ENCODE measurements at regions not wholly inside any gene's neighbourhood (a gene's known extent, or its start where the extent isn't known, plus 50 kb on each side); places are given as distances from the start of the nearest gene placed in this dataset.
"Not testable (repeated sequence)": the region's sequence is repeated elsewhere in the genome, so short reads cannot be mapped to it uniquely, and the experiment has no call there.

GRCh38 chr12:9407425-9407748, 199.2 kb upstream of the PZP start:
- DNase-seq: not testable (repeated sequence)

GRCh38 chr12:9406564-9407424, 198.6 kb upstream of the PZP start:
- no peak for DNase-seq

- DNase-seq: no peak
Measured at GRCh38 chr12:9405886-9406563, 197.8 kb upstream of the PZP start.

GRCh38 chr12:9404469-9405260, 196.5 kb upstream of the PZP start:
- DNase-seq: no peak

- DNase-seq: no peak
Measured at GRCh38 chr12:9404031-9404430, 195.8 kb upstream of the PZP start.

- DNase-seq: not testable (repeated sequence)
Measured at GRCh38 chr12:9402432-9403040, 194.3 kb upstream of the PZP start.

GRCh38 chr12:9396367-9396766, 188.2 kb upstream of the PZP start:
- not testable (repeated sequence) for DNase-seq

GRCh38 chr12:9395220-9395619, 187.0 kb upstream of the PZP start:
- not testable (repeated sequence) for DNase-seq

GRCh38 chr12:9392842-9393241, 184.6 kb upstream of the PZP start:
- no peak for DNase-seq

GRCh38 chr12:9391815-9392214, 183.6 kb upstream of the PZP start:
- no peak for DNase-seq

- no peak for DNase-seq
Measured at GRCh38 chr12:9390761-9391160, 182.6 kb upstream of the PZP start.

GRCh38 chr12:9389796-9390195, 181.6 kb upstream of the PZP start:
- no peak for DNase-seq

GRCh38 chr12:9388379-9388778, 180.2 kb upstream of the PZP start:
- DNase-seq: no peak

GRCh38 chr12:9387450-9387849, 179.3 kb upstream of the PZP start:
- no peak for DNase-seq

- DNase-seq: no peak
Measured at GRCh38 chr12:9383585-9383984, 175.4 kb upstream of the PZP start.

- no peak for DNase-seq
Measured at GRCh38 chr12:9381619-9382018, 173.4 kb upstream of the PZP start.

GRCh38 chr12:9380650-9381049, 172.5 kb upstream of the PZP start:
- DNase-seq: no peak

GRCh38 chr12:9379023-9379742, 171.0 kb upstream of the PZP start:
- no peak for DNase-seq

- no peak for DNase-seq
Measured at GRCh38 chr12:9378430-9378835, 170.2 kb upstream of the PZP start.

GRCh38 chr12:9372202-9372601, 164.0 kb upstream of the PZP start:
- DNase-seq: no peak

GRCh38 chr12:9367828-9368227, 159.6 kb upstream of the PZP start:
- DNase-seq: no peak

GRCh38 chr12:9367201-9367600, 159.0 kb upstream of the PZP start:
- DNase-seq: no peak

- DNase-seq: no peak
Measured at GRCh38 chr12:9365296-9365695, 157.1 kb upstream of the PZP start.
